Vagina (tissue), 2 donors: ENCODE measurements at regions not wholly inside any gene's neighbourhood (a gene's known extent, or its start where the extent isn't known, plus 50 kb on each side); places are given as distances from the start of the nearest gene placed in this dataset.

Experiments
- DNase-seq, 2 donors: peaks; one replicate each; pipeline ENCODE4 v3.0.0-alpha.2; 2017; ENCODE audit errors: extremely low spot score in 2 of 2
- H3K27ac ChIP-seq: fragments of 200-600 bp; sonication (generic); one replicate; pipeline ENCODE4 v1.5.1; 2019
- H3K27me3 ChIP-seq: fragments of 200-600 bp; sonication (generic); one replicate; pipeline ENCODE4 v1.5.1; 2019
- H3K36me3 ChIP-seq, 2 donors: fragments of 200-600 bp; sonication (generic); one replicate each; pipeline ENCODE4 v1.5.1; 2017 to 2019
- H3K4me1 ChIP-seq: fragments of 200-600 bp; sonication (generic); one replicate; pipeline ENCODE4 v1.5.1; 2019
- H3K4me3 ChIP-seq, 2 donors: fragments of 200-600 bp; sonication (generic); 1 replicate in 1 of 2; 2 replicates in 1 of 2; pipeline ENCODE4 v1.5.1; 2016 to 2019
- H3K9me3 ChIP-seq: fragments of 200-600 bp; sonication (generic); one replicate; pipeline ENCODE4 v1.5.1; 2019
- CTCF ChIP-seq, 3 experiments: fragments of 450-650 bp in 2 of 3; fragments of 200-600 bp in 1 of 3; sonication (generic) in 1 of 3; IDR thresholded peaks; one replicate each; pipeline ENCODE4 v1.5.1; 2017 to 2019; ENCODE audit warnings: antibody characterized with exemption in 3 of 3, mild to moderate bottlenecking in 2 of 3, moderate library complexity in 2 of 3
- POLR2A ChIP-seq, 2 donors: fragments of 450-650 bp; IDR thresholded peaks; one replicate each; pipeline ENCODE4 v1.6.1; 2017; ENCODE audit warnings: antibody characterized with exemption in 2 of 2, mild to moderate bottlenecking in 2 of 2, moderate library complexity in 2 of 2
- POLR2AphosphoS5 ChIP-seq, 2 donors: sonication (generic); formaldehyde crosslinking; IDR thresholded peaks; one replicate each; pipeline ENCODE4 v1.9.0; 2017; ENCODE audit warnings: antibody characterized with exemption in 2 of 2, mild to moderate bottlenecking in 2 of 2, low read depth in 1 of 2; ENCODE audit not compliant: insufficient read depth in 1 of 2
- intact Hi-C: fragments of 100-400 bp; cut with DNase I; formaldehyde crosslinking; loops from one replicate; pipeline ENCODE4 v1.15.1; 2023

- TF ChIP-seq CTCF (IDR thresholded peaks at IDR 0.05) (no peak), POLR2AphosphoS5 (IDR thresholded peaks at IDR 0.05; ENCODE audit: insufficient read depth in 1 of 2, low read depth in 1 of 2) (no peak), POLR2A (IDR thresholded peaks at IDR 0.05) (no peak)
- Histone ChIP-seq H3K9me3 (no peaks in the 10 kb centered on the region), H3K4me1 (peaks cover 16% of the 10 kb centered on the region), H3K27me3 (no peaks in the 10 kb centered on the region), H3K27ac (no peak overlapping the region), H3K4me3 (no peak overlapping the region), H3K36me3 (no peaks in the 10 kb centered on the region)
- peak in 1 of 2 donors; percentile 47 for DNase-seq
- intact Hi-C loops, result no loop called here
Measured at GRCh38 chr2:217738061-217738460, 264.7 kb downstream of the TNS1 start.

- Histone ChIP-seq H3K27me3 (no peaks in the 10 kb centered on the region), H3K4me1 (peaks cover 24% of the 10 kb centered on the region), H3K4me3 (no peak overlapping the region), H3K27ac (no peak overlapping the region), H3K9me3 (no peaks in the 10 kb centered on the region), H3K36me3 (no peaks in the 10 kb centered on the region)
- intact Hi-C loops, result no loop called here
- DNase-seq, result no peak
- no peak for TF ChIP-seq POLR2AphosphoS5 (IDR thresholded peaks at IDR 0.05; ENCODE audit: insufficient read depth in 1 of 2, low read depth in 1 of 2)
- TF ChIP-seq CTCF (IDR thresholded peaks at IDR 0.05), result no peak
- no peak for TF ChIP-seq POLR2A (IDR thresholded peaks at IDR 0.05)
Measured at GRCh38 chr2:217736776-217737550, 265.8 kb downstream of the TNS1 start.

GRCh38 chr2:217735899-217736298, 266.9 kb downstream of the TNS1 start:
- Histone ChIP-seq H3K36me3 (no peaks in the 10 kb centered on the region), H3K9me3 (no peaks in the 10 kb centered on the region), H3K27me3 (no peaks in the 10 kb centered on the region), H3K27ac (no peak overlapping the region), H3K4me1 (peaks cover 31% of the 10 kb centered on the region), H3K4me3 (no peak overlapping the region)
- no peak for DNase-seq
- intact Hi-C loops, result no loop called here
- no peak for TF ChIP-seq POLR2A (IDR thresholded peaks at IDR 0.05)

- no peaks in the 10 kb centered on the region for H3K9me3 ChIP-seq
- H3K4me1 ChIP-seq, result peaks cover 34% of the 10 kb centered on the region
- no peaks in the 10 kb centered on the region for H3K36me3 ChIP-seq
- no peak for TF ChIP-seq POLR2A (IDR thresholded peaks at IDR 0.05)
- no peak for TF ChIP-seq POLR2AphosphoS5 (IDR thresholded peaks at IDR 0.05; ENCODE audit: insufficient read depth in 1 of 2, low read depth in 1 of 2)
- no peak for TF ChIP-seq CTCF (IDR thresholded peaks at IDR 0.05)
- no peak overlapping the region for H3K27ac ChIP-seq
- DNase-seq, result no peak
- no peak overlapping the region for H3K4me3 ChIP-seq
- H3K27me3 ChIP-seq, result no peaks in the 10 kb centered on the region
- intact Hi-C loops, result no loop called here
Measured at GRCh38 chr2:217735034-217735433, 267.8 kb downstream of the TNS1 start.

- intact Hi-C loops, result no loop called here
- no peak for DNase-seq
- no peaks in the 10 kb centered on the region for H3K9me3 ChIP-seq
- H3K27ac ChIP-seq, result peak overlapping the region; percentile 57
- no peak overlapping the region for H3K4me3 ChIP-seq
- TF ChIP-seq POLR2AphosphoS5 (IDR thresholded peaks at IDR 0.05; ENCODE audit: insufficient read depth in 1 of 2, low read depth in 1 of 2) (no peak), CTCF (IDR thresholded peaks at IDR 0.05) (no peak), POLR2A (IDR thresholded peaks at IDR 0.05) (no peak)
- no peaks in the 10 kb centered on the region for H3K36me3 ChIP-seq
- H3K27me3 ChIP-seq, result no peaks in the 10 kb centered on the region
- H3K4me1 ChIP-seq, result peaks cover 35% of the 10 kb centered on the region
Measured at GRCh38 chr2:217733461-217733860, 269.3 kb downstream of the TNS1 start.
